Nephron progenitor cell (in vitro differentiated cells): ENCODE measurements at regions not wholly inside any gene's neighbourhood (a gene's known extent, or its start where the extent isn't known, plus 50 kb on each side); places are given as distances from the start of the nearest gene placed in this dataset.

Source experiments
- DNase-seq: peaks from one replicate; pipeline ENCODE4 v3.0.0; 2021
- H3K27ac Mint-ChIP-seq: 2 replicates; pipeline ENCODE4 v1.8.0; 2021; ENCODE audit warnings: mild to moderate bottlenecking, moderate library complexity, mixed read lengths
- H3K27me3 Mint-ChIP-seq: 2 replicates; pipeline ENCODE4 v1.8.0; 2021; ENCODE audit warnings: mild to moderate bottlenecking, low read depth, mixed read lengths; ENCODE audit not compliant: poor library complexity
- H3K36me3 Mint-ChIP-seq: 2 replicates; pipeline ENCODE4 v1.8.0; 2021; ENCODE audit warnings: low read depth, mixed read lengths
- H3K4me1 Mint-ChIP-seq: 2 replicates; pipeline ENCODE4 v1.8.0; 2021; ENCODE audit warnings: mixed read lengths
- H3K4me3 Mint-ChIP-seq: 2 replicates; pipeline ENCODE4 v1.8.0; 2021; ENCODE audit warnings: mild to moderate bottlenecking, moderate library complexity, mixed read lengths
- H3K9me3 Mint-ChIP-seq: 2 replicates; pipeline ENCODE4 v1.8.0; 2021; ENCODE audit warnings: mild to moderate bottlenecking, moderate library complexity, mixed read lengths
- TF ChIP-seq, protein P1 (sequence below): fragments of 200-600 bp; sonication (generic); IDR thresholded peaks from 2 replicates; pipeline ENCODE4 v1.5.0; 2021; ENCODE audit warnings: antibody characterized with exemption

- Mint-ChIP-seq H3K36me3 (no peaks in the 10 kb centered on the region), H3K27ac (no peak overlapping the region), H3K4me1 (peaks cover 40% of the 10 kb centered on the region), H3K27me3 (no peaks in the 10 kb centered on the region), H3K9me3 (no peaks in the 10 kb centered on the region), H3K4me3 (no peak overlapping the region)
- DNase-seq = no peak
- TF ChIP-seq, protein P1, sequence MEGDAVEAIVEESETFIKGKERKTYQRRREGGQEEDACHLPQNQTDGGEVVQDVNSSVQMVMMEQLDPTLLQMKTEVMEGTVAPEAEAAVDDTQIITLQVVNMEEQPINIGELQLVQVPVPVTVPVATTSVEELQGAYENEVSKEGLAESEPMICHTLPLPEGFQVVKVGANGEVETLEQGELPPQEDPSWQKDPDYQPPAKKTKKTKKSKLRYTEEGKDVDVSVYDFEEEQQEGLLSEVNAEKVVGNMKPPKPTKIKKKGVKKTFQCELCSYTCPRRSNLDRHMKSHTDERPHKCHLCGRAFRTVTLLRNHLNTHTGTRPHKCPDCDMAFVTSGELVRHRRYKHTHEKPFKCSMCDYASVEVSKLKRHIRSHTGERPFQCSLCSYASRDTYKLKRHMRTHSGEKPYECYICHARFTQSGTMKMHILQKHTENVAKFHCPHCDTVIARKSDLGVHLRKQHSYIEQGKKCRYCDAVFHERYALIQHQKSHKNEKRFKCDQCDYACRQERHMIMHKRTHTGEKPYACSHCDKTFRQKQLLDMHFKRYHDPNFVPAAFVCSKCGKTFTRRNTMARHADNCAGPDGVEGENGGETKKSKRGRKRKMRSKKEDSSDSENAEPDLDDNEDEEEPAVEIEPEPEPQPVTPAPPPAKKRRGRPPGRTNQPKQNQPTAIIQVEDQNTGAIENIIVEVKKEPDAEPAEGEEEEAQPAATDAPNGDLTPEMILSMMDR = no peak
Observed at GRCh38 chr1:9434247-9435152, 104.8 kb upstream of the SLC25A33 start.

DNA sequence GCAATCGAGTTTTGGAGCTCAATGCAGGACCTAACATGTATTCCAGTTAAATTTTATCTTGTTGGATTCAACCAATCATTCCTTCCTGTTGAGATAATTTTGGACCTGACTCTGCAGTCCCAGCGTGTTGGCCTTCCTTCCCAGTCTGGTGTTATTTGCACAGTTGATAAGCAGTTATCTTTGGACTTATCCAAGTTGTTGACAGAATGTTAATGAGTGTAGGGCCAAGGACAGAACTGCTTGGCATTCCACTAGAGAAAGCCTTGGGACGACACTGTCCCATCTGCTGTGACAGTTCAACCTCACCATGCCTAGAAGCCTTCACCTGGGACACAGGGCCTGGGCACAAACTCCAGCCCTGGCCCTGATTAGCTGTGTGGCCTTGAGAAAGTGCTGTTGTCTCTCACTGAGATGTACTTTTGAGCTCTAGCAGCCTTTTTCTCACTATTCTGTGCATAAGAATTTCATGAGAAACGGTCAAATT is 104.1 kb upstream of the SLC25A33 start:
- Mint-ChIP-seq H3K9me3 (no peaks in the 10 kb centered on the region), H3K27ac (no peak overlapping the region), H3K36me3 (no peaks in the 10 kb centered on the region), H3K4me3 (no peak overlapping the region), H3K27me3 (no peaks in the 10 kb centered on the region), H3K4me1 (peaks cover 38% of the 10 kb centered on the region)
- no peak for DNase-seq
- TF ChIP-seq, protein P1 = no peak

DNA sequence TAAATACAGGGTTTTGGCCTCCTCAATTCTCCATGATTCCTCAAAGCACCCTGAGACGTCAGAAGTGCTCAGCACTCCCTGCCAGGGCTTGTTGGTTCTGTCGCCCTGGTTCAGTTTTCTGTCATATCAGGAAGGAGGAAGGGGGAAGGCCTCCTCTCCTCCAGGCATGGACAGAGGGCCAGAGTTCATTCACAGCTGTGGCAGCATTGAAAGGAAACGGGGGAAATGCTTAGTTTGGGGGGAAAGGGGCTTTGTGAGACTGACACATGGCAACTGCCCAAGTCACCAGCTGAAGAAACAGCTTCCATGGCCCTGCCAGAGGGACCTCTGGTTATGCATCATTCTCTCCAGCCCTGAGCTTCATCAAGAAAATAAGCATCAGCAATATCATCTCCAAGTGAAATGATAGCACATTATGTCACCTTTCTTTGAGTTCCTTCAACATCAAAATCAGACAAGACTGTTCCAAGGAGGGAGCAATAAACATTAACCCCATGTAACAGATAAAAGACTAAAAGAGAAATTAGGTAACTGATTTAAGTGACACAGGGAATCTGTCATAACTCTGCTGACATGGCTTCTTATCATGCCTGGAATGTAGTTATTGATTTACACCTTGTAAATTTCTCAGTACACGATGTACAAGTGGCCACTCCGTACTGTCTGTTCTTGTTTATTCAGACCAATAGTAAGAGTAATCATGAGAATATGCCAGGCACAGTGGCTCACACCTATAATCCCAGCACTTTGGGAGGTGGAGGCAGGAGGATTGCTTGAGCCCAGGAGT is 103.2 kb upstream of the SLC25A33 start:
- DNase-seq = no peak
- no peaks in the 10 kb centered on the region for H3K9me3 Mint-ChIP-seq
- peaks cover 41% of the 10 kb centered on the region for H3K4me1 Mint-ChIP-seq
- H3K27ac Mint-ChIP-seq = no peak overlapping the region
- TF ChIP-seq, protein P1 = no peak
- H3K4me3 Mint-ChIP-seq = no peak overlapping the region
- no peaks in the 10 kb centered on the region for H3K27me3 Mint-ChIP-seq
- no peaks in the 10 kb centered on the region for H3K36me3 Mint-ChIP-seq

DNA sequence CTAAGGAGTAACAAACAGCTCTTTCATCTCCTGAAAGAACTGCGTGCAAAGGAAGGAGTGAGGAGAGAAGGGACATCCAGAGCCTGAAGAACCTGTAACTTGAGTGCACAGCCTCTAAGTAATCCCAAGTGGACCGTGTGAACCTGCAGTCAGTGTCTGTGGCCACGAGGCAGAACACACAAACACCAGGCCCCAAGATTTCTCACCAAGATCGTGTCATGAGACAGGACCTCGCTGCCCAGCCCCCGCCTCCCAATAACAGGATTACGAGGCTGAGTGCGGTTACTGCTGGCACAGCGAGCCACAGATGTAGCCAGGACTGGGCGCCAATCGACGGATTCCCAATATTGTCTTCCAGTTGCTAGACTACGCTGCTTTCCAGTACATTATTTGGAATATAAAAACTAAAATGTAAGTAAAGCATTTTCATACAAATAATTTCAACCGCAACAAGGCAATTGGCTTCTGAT is 101.3 kb upstream of the SLC25A33 start:
- TF ChIP-seq, protein P1 = no peak
- Mint-ChIP-seq H3K9me3 (no peaks in the 10 kb centered on the region), H3K27ac (peak overlapping the region; percentile 85), H3K36me3 (no peaks in the 10 kb centered on the region), H3K4me1 (peaks cover 59% of the 10 kb centered on the region), H3K4me3 (no peak overlapping the region), H3K27me3 (no peaks in the 10 kb centered on the region)
- no peak for DNase-seq

- Mint-ChIP-seq H3K9me3 (no peaks in the 10 kb centered on the region), H3K27me3 (no peaks in the 10 kb centered on the region), H3K4me1 (peaks cover 63% of the 10 kb centered on the region)
Observed at GRCh38 chr1:9438431-9439073, 100.7 kb upstream of the SLC25A33 start.

More at GRCh38 chr1:9438431-9439073, 100.7 kb upstream of the SLC25A33 start:
- H3K36me3 Mint-ChIP-seq = no peaks in the 10 kb centered on the region
- DNase-seq = no peak
- H3K27ac Mint-ChIP-seq = peak overlapping the region; percentile 57
- peak overlapping the region; percentile 2 for H3K4me3 Mint-ChIP-seq
- TF ChIP-seq, protein P1 = no peak
